Effector memory CD4-positive, alpha-beta T cell (primary cell): ENCODE measurements at regions not wholly inside any gene's neighbourhood (a gene's known extent, or its start where the extent isn't known, plus 50 kb on each side); places are given as distances from the start of the nearest gene placed in this dataset.

Experiments used
- DNase-seq, 3 donors: peaks; one replicate each; pipeline ENCODE4 v3.0.0-alpha.2; 2020
- H3K27ac ChIP-seq: 2 replicates; pipeline ENCODE4 v1.7.0; 2013; ENCODE audit warnings: mild to moderate bottlenecking, low read length, moderate library complexity; ENCODE audit not compliant: insufficient read depth, poor library complexity, severe bottlenecking
- H3K27me3 ChIP-seq: replicated peaks from 2 replicates; pipeline ENCODE4 v1.7.0; 2013; ENCODE audit warnings: mild to moderate bottlenecking, low read length; ENCODE audit not compliant: insufficient read depth, control insufficient read depth, poor library complexity, severe bottlenecking
- H3K36me3 ChIP-seq: 2 replicates; pipeline ENCODE4 v1.7.0; 2013; ENCODE audit warnings: mild to moderate bottlenecking, low read length, moderate library complexity; ENCODE audit not compliant: control insufficient read depth, insufficient read depth
- H3K4me1 ChIP-seq: 2 replicates; pipeline ENCODE4 v1.7.0; 2013; ENCODE audit warnings: low read length, mild to moderate bottlenecking; ENCODE audit not compliant: control insufficient read depth, insufficient read depth, poor library complexity, severe bottlenecking
- H3K4me3 ChIP-seq: 2 replicates; pipeline ENCODE4 v1.7.0; 2013; ENCODE audit warnings: low read length, low read depth, mild to moderate bottlenecking; ENCODE audit not compliant: insufficient read depth, poor library complexity, severe bottlenecking
- H3K9me3 ChIP-seq: 2 replicates; pipeline ENCODE4 v1.7.0; 2013; ENCODE audit warnings: mild to moderate bottlenecking, low read length, moderate library complexity; ENCODE audit not compliant: control insufficient read depth

DNA sequence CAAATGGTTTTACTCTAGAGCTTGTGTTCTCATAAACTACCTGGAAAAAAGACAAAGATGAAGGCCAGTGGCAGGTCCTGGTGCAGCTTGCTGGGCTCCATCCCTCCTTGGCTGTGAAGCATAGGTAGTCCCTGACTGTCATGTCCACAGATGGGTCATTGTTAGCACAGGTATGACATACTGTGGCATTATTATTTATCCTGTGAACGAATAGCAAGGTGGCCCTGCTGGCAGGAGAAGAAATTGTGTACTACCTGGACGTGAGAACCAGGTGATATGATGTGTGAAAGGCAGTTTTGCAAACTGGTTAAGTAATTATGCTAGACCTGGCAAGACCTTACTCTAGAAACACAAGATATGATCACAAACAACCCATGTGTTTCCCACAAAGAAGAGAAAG is 63.9 kb downstream of the CCDC71L start:
- Histone ChIP-seq H3K27me3 (no peaks in the 10 kb centered on the region), H3K4me3 (no peak overlapping the region), H3K9me3 (no peaks in the 10 kb centered on the region), H3K27ac (no peak overlapping the region), H3K36me3 (no peaks in the 10 kb centered on the region), H3K4me1 (no peaks in the 10 kb centered on the region)
- no peak for DNase-seq

DNA sequence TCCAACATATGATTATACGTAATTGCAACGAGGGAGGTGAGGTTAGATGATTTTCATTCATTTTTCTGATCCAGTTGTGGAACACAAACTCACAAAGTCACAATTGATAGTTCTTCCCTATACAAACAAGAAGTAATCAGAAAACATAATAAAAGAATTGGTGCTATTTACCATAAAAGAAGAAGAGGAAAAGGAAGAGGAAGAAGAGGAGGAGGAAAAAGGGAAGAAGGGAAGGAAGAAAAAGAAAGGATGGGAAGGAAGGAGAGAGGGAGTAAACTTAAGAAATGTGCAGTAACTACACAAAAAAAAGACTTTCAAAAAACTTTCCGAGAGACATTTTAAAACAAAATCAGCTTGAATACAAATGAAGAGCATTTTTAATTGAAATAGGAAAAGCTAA is 65.0 kb downstream of the CCDC71L start:
- no peaks in the 10 kb centered on the region for H3K36me3 ChIP-seq
- no peak overlapping the region for H3K27ac ChIP-seq
- no peaks in the 10 kb centered on the region for H3K9me3 ChIP-seq
- no peaks in the 10 kb centered on the region for H3K27me3 ChIP-seq
- no peaks in the 10 kb centered on the region for H3K4me1 ChIP-seq
- DNase-seq: no peak
- H3K4me3 ChIP-seq: no peak overlapping the region

DNA sequence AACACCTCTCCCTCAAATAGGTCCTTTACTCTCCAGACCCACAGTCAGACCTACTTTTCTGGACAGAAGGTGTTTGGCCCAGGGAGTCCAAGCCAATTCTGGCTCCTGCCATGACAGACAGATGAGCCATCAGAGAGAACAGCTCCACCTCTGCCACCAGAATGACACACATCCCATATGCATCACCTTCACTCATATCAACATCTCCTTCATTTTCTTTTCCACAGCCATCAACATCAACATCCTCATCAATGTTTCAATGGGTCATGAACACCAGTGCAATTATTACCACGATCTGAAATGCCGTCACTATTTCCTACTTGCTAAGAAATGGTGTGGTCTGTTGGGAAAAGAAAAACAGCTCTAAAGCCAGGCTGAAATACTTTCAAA is 67.9 kb downstream of the CCDC71L start:
- H3K27me3 ChIP-seq: no peaks in the 10 kb centered on the region
- no peak for DNase-seq
- H3K9me3 ChIP-seq: no peaks in the 10 kb centered on the region
- H3K27ac ChIP-seq: no peak overlapping the region
- H3K4me3 ChIP-seq: no peak overlapping the region
- no peaks in the 10 kb centered on the region for H3K4me1 ChIP-seq
- no peaks in the 10 kb centered on the region for H3K36me3 ChIP-seq

DNA sequence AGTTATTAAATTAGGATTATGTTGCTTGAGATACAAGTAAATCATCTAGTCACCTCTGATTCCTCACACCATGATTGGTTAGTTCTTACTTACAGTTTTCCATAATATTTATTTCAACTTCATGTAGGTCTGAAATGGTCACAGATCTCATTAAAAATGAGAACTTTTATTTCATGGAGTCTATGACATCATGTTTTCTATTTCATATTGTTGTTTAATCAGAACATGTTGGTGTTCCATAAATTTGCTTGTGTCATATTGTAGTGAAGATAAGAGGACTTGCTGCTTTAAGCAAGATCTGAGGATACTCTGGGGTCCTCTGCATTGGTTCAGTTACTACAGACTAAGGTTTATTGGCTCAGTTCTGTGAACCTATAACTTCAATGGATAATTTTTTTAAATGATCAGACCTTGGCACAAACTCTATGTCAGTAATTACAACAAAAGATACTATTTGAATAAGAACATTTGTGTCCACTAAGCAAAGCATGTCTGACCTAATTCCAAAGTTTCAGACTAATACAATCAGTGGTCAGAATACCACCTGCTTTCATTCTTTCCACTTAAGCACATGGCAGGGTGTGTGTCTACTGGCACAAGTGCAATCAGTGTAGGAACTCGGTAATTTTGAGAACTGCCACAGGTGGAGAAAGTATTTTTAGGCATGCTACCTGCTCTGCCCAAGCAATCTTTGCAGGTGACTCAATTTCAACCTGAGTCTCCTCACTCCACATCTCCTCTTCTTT is 68.5 kb downstream of the CCDC71L start:
- Histone ChIP-seq H3K4me1 (no peaks in the 10 kb centered on the region), H3K27ac (no peak overlapping the region), H3K36me3 (no peaks in the 10 kb centered on the region), H3K27me3 (no peaks in the 10 kb centered on the region), H3K4me3 (no peak overlapping the region), H3K9me3 (no peaks in the 10 kb centered on the region)
- no peak for DNase-seq

GRCh38 chr7:106591146-106591545 is 69.8 kb downstream of the CCDC71L start:
- H3K4me3 ChIP-seq: no peak overlapping the region
- H3K9me3 ChIP-seq: no peaks in the 10 kb centered on the region
- no peak overlapping the region for H3K27ac ChIP-seq

GRCh38 chr7:106590209-106590816 is 70.6 kb downstream of the CCDC71L start:
- Histone ChIP-seq H3K27ac (no peak overlapping the region), H3K36me3 (no peaks in the 10 kb centered on the region), H3K27me3 (no peaks in the 10 kb centered on the region), H3K4me1 (no peaks in the 10 kb centered on the region), H3K4me3 (no peak overlapping the region), H3K9me3 (no peaks in the 10 kb centered on the region)
- DNase-seq: no peak

More at GRCh38 chr7:106591146-106591545, 69.8 kb downstream of the CCDC71L start:
- Histone ChIP-seq H3K36me3 (no peaks in the 10 kb centered on the region), H3K27me3 (no peaks in the 10 kb centered on the region), H3K4me1 (no peaks in the 10 kb centered on the region)
- no peak for DNase-seq

DNA sequence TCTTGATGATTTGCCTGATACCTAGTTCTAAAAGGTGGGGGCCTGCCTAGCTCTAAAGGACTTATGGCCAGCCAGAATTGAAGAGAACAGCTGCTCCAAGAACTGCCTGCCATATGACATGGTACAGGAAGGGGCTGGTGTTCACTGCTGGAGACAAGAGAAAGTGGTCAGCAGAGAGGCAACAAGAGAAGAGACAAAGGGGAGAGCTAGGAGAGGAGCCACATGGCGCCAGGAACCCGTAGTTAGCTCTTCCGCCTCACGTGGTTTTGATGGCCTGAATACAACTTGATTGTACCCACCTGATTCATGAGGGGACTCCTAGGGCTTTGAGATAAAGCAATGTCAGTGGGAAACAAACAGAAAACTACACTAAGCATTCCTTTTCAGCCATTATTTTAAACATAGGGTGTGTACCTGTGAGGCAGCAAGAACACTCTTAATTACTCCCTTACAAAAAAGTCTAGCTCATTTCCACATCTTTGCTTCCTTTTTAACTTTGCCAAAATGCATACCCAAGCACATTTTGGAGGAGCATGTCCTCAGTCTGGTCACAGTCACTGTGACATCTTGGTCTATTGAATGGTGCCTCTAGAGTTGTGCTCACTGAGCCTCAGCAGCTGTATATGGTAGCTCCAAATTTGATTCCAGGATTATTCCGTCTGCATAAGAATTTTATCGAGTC is 71.6 kb downstream of the CCDC71L start:
- Histone ChIP-seq H3K4me3 (no peak overlapping the region), H3K27me3 (no peaks in the 10 kb centered on the region), H3K4me1 (no peaks in the 10 kb centered on the region), H3K9me3 (no peaks in the 10 kb centered on the region), H3K27ac (no peak overlapping the region), H3K36me3 (no peaks in the 10 kb centered on the region)
- DNase-seq: no peak

DNA sequence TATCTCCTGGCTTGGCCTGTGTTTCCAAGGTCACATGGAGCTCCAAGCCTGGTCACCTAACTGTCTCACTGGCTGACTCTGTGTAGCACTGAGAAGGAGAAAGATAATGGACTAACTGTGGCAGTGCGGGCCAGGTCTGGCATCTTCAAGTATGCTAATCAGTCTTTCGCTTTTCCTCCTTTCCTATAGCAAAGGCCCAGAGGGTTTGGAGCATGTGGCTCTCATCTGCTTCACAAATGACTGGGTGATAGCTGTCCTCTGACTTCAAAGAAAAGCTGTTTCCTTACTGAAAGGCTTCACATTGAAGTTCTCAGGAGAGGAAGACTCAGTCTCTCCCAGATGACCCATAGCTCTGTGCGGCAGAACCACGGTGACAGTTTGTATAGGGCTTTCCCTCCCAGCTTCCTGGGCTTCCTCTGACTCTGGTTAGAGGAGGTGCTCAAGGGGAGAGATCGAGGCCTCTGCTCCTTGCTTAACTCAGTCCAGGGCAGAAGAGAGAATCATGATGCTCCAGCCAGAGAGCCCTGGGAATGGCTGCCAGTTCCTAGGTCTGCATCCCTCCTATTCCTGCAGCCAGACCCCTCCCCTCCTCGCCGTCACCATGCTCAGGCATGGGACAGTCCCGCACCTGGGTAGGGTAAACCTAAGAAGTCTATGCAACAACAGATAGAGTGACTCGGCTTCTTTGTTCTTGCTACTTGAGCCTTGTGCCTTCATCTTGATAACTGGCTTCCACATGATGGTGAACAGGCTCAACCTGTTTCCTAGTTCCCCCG is 72.3 kb downstream of the CCDC71L start:
- Histone ChIP-seq H3K9me3 (no peaks in the 10 kb centered on the region), H3K4me3 (no peak overlapping the region), H3K27ac (no peak overlapping the region), H3K27me3 (no peaks in the 10 kb centered on the region), H3K4me1 (no peaks in the 10 kb centered on the region), H3K36me3 (no peaks in the 10 kb centered on the region)
- no peak for DNase-seq

DNA sequence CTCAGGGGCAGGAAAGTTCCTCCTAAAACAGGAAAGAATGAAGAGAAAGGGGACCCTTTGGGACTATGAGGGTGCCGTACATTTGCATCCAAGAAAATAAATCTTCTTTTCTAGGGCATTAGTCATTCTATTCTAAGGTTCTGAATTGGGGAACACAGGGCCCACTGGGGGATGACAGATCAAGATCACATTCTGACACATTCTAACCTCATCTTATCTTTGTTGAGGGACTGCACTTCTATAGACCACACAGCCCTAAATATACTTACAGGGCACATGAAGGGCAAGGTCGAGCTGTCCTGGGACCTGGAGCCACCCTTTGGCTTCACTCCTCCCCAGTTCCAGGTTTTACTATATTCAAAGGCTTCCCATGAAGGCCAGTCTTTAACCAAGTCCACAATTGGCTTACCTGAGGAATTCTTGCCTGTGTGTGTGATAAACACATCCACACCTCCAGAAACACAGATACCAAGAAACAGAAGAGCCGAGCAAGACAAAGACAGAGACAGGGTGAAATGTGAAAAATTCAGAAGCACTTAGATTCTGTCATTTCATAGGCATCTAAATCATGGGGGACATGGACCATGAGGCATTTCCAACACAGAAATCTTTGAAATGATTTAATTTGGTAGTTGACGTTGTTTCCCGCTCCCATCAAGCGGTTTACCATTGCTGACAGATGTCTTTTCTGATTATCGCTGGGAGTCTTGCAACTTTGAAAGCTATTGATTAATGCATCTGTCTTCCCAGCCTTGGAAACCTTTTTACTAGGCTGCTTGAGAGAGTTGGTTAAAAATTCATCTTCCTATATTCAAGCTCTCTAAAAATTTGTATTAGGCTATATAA is 75.8 kb downstream of the CCDC71L start:
- Histone ChIP-seq H3K27me3 (no peaks in the 10 kb centered on the region), H3K27ac (no peak overlapping the region), H3K9me3 (no peaks in the 10 kb centered on the region), H3K36me3 (no peaks in the 10 kb centered on the region), H3K4me1 (no peaks in the 10 kb centered on the region), H3K4me3 (no peak overlapping the region)
- DNase-seq: no peak
